Upper lobe of left lung (tissue), 4 donors: ENCODE measurements at regions not wholly inside any gene's neighbourhood (a gene's known extent, or its start where the extent isn't known, plus 50 kb on each side); places are given as distances from the start of the nearest gene placed in this dataset.

Experiments used
- POLR2A ChIP-seq, 4 donors: fragments of 450-650 bp; IDR thresholded peaks; one replicate each; pipeline ENCODE4 v1.5.1; 2016 to 2017; ENCODE audit warnings: antibody characterized with exemption in 4 of 4, mild to moderate bottlenecking in 2 of 4
- TF ChIP-seq, protein P1 (sequence below), 6 experiments: fragments of 450-650 bp in 4 of 6; fragments of 200-600 bp in 2 of 6; sonication (generic) in 2 of 6; IDR thresholded peaks; one replicate each; pipeline ENCODE4 v1.5.1; 2016 to 2019; ENCODE audit warnings: antibody characterized with exemption in 6 of 6

DNA sequence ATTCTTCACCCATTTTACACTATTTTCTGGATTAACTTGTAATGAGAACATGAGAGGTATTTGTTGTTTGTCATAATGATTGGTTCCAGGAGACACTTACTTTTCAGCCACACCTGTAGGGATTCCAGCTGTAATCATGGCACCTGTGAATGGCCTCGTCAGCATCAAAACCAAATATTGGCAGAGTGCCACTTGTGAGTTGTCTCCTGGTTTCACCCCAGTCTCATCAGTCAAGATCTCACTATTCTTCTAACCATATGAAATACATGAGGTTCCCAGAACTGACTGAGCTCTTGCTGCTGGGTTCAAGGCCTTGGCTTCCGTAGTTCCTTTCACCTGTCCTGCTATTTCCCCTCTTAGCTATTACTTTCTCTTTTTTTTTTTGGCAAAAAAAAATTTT, 246.6 kb upstream of the ADGRL2 start:
- TF ChIP-seq, protein P1, sequence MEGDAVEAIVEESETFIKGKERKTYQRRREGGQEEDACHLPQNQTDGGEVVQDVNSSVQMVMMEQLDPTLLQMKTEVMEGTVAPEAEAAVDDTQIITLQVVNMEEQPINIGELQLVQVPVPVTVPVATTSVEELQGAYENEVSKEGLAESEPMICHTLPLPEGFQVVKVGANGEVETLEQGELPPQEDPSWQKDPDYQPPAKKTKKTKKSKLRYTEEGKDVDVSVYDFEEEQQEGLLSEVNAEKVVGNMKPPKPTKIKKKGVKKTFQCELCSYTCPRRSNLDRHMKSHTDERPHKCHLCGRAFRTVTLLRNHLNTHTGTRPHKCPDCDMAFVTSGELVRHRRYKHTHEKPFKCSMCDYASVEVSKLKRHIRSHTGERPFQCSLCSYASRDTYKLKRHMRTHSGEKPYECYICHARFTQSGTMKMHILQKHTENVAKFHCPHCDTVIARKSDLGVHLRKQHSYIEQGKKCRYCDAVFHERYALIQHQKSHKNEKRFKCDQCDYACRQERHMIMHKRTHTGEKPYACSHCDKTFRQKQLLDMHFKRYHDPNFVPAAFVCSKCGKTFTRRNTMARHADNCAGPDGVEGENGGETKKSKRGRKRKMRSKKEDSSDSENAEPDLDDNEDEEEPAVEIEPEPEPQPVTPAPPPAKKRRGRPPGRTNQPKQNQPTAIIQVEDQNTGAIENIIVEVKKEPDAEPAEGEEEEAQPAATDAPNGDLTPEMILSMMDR (IDR thresholded peaks at IDR 0.05): no peak
- no peak for TF ChIP-seq POLR2A (IDR thresholded peaks at IDR 0.05)
